ENCODE measurements at regions not wholly inside any gene's neighbourhood (a gene's known extent, or its start where the extent isn't known, plus 50 kb on each side); places are given as distances from the start of the nearest gene placed in this dataset.

DNA sequence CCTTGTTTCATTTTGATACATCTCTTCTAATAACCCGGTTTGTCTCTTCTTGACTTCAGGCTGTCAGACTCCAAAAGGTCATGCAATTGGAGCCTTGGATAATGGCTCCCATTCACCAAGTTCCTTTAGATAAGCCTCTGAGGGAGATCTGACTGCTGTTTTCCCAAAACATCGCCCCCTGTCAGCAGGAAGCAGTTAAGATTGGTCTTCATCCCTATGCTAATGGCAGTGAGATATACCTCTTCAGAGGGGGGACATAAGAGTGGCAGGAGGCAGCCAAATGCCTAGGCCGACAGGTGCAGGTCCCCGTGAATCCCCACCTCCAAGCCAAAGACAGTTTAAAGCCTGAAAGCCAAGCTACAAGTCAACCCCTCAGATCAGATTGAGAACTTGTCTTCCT lies 144.6 kb downstream of the WDR11 start:
- TF ChIP-seq POLR2A (IDR thresholded peaks at IDR 0.05), result no peak
- TF ChIP-seq, protein P1, sequence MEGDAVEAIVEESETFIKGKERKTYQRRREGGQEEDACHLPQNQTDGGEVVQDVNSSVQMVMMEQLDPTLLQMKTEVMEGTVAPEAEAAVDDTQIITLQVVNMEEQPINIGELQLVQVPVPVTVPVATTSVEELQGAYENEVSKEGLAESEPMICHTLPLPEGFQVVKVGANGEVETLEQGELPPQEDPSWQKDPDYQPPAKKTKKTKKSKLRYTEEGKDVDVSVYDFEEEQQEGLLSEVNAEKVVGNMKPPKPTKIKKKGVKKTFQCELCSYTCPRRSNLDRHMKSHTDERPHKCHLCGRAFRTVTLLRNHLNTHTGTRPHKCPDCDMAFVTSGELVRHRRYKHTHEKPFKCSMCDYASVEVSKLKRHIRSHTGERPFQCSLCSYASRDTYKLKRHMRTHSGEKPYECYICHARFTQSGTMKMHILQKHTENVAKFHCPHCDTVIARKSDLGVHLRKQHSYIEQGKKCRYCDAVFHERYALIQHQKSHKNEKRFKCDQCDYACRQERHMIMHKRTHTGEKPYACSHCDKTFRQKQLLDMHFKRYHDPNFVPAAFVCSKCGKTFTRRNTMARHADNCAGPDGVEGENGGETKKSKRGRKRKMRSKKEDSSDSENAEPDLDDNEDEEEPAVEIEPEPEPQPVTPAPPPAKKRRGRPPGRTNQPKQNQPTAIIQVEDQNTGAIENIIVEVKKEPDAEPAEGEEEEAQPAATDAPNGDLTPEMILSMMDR (IDR thresholded peaks at IDR 0.05), result no peak
